ENCODE measurements at regions not wholly inside any gene's neighbourhood (a gene's known extent, or its start where the extent isn't known, plus 50 kb on each side); places are given as distances from the start of the nearest gene placed in this dataset.
A peak's percentile ranks its signal among the peaks of the same experiment; 100 is the strongest.
"Not testable (repeated sequence)": the region's sequence is repeated elsewhere in the genome, so short reads cannot be mapped to it uniquely, and the experiment has no call there.

DNA sequence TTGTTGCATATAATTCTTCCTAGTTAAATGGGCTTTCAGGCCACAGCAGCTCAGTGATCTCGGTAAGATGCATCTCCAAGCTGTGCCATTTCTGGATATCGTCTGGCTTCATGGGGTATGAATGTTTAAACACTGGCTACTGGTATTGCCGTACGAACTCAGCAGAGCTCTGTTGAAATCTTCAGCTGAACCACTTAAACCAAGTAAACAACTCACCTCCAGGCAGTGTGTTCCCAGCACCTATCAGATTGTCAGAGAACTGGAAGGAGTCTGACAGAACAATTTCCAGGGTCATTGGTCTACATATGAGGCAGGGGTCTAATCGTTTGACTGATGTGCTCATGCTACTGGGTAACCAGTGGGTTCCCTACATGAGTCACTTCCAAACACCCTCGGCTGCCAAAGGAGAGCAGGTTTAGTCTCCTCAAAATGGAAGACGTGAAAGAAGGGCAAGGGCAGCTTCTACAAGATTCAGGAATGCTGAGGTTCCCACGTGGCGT, 93.2 kb upstream of the BMAL1 start:
- DNase-seq: no peak

DNA sequence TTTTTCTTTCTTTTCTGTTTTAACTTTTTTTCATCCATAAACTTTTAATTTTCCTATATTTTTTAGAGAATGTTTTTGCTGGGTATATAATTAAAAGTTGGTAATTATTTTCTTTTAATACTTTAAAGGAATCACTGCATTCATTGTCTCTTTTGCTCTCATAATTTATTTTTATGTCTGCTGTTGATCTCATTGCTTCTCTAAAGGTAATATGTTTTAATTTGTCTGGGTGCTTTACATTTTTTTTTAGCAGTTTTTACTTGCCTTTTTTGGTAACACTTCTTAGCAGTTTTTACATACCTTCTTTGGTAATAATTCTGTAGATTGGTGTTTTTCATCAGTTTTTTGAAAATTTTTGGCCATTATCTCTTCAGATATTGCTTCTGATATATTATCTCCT, 89.4 kb upstream of the BMAL1 start:
- no peak for DNase-seq

DNA sequence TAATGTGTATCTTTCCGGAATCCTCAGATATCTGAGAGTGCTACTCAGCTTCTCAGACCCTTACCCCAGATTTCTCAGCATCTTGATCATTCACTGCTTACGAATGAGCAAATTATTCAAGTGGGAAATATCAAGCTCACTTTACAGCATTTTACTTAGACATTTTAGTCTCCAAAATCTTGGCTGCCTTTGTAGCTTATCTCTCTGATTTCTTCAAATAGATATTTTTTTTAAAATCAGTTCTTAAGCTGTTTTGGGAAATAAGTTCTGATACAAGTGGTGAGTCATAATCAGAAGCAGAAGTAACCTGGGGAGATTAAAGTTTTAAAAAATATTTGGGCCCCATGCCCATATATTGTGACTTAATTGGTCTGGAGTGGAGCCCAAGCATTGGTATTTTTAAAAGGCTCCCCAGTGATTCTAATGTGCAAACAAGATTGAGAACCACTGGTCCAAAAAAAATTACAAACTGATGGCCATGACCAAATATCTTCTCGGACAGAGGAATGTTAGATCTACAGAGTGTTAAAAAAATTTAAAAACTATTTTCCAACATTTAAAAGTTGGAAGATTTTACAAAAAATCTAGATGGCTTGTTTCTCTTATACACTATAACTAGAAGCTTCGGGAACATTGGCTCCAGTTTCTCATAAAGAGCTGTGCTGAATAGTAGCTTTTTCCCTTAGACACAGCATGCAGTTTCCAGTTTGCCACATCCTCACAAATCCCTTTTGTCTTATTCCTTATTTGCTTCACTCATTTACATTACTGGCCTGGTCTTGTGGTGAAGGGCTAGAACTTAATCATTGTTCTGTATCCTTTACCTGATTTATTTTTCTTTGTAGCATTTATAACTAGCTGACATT, 87.8 kb upstream of the BMAL1 start:
- DNase-seq: no peak

DNA sequence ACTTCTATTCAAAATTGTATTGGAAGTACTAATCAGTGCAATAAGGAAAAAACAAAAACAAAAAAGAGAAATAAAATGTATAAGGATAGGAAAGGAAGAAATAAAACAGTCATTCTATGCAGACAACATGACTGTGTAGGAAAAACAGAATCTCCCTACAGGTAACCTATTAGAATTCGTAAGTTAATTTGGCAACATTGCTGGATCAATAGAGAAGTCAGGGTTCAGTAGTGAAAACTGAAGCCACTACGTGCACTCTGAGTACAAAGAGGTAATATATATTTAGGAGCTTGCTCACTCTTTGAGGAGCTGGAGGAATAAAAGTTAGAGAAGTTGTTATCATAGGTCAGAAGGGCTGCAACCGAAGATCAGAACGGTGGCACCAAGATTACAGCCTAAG, 84.0 kb upstream of the BMAL1 start:
- no peak for DNase-seq

DNA sequence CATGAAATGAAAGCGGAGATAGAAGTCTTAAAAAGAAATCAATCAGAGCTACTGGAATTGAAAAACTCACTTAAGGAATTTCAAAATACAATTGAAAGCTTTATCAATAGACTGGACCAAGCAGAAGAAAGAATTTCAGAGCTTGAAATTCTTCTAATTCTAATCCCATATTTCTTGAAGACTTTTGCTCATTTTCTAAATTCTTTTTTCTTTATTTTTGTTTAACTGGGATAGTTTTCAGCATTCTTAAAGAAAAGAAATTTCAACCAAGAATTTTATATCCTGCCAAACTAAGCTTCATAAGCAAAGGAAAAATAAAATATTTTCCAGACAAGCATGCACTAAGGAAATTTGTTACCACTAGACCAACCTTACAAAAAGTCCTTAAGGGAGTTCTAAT, 80.2 kb upstream of the BMAL1 start:
- DNase-seq: not testable (repeated sequence)

DNA sequence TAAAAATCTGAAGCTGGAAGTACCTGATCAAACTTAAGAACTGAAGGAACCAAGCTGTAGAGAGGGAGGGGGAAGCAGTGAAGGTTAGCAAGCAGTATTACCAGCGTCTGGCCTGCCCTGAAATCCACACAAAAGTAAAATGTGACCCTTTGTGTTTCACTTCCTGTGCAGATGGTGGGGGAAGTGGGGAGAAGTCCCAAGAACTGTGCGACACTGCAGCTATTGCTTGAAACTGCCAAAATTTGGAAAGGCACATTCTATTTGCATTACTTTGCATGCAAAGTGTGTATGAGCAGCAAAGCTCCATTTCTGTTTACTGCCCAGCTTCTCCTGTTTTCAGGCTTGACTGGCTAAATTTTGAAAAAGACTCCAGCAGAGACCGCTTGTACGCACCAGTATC, 72.1 kb upstream of the BMAL1 start:
- no peak for DNase-seq

DNA sequence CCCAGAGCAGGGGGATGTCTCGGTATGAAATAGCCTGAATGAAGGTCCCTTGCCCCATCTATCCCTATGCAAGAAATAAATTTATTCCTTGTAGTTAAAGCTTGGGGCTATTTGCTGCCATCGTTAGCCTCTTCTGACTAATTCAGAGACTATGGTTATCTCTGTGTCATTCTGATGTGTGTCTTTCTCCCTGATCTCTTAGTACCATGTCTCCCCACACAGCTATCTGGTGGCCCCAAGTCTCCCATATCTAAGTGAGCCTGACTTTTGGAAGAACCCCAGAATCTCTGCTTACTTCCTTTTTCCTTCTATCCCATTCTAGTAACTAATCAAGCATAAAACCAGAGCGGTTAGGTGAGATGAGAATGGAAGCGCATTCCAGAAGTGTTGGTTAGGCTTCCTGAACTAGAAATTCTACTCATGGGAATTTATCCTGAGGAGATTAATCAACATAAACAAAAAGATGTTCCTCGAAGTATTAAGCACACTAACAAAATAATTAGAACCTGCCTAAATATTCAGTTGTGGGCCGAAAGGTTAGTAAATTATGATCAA, 71.4 kb upstream of the BMAL1 start:
- DNase-seq: no peak

DNA sequence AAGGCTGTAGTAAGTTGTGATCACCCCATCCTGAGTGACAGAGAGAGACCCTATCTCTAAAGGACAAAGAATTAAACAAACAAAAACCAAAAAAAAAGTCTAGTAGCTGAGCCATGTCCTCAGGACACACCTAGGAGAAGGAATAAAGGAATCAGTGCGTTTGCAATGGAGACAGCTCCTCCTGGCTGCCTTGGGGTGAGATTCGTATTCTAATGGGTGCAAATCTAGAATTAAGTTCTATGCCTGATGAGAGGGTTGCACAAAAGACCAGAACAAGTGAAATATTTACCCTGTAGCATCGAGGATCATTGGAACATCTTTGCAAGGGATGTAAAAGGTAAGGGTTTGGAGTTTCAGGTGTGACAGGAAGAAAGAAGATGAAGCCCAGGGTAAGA, 70.3 kb upstream of the BMAL1 start:
- no peak for DNase-seq

DNA sequence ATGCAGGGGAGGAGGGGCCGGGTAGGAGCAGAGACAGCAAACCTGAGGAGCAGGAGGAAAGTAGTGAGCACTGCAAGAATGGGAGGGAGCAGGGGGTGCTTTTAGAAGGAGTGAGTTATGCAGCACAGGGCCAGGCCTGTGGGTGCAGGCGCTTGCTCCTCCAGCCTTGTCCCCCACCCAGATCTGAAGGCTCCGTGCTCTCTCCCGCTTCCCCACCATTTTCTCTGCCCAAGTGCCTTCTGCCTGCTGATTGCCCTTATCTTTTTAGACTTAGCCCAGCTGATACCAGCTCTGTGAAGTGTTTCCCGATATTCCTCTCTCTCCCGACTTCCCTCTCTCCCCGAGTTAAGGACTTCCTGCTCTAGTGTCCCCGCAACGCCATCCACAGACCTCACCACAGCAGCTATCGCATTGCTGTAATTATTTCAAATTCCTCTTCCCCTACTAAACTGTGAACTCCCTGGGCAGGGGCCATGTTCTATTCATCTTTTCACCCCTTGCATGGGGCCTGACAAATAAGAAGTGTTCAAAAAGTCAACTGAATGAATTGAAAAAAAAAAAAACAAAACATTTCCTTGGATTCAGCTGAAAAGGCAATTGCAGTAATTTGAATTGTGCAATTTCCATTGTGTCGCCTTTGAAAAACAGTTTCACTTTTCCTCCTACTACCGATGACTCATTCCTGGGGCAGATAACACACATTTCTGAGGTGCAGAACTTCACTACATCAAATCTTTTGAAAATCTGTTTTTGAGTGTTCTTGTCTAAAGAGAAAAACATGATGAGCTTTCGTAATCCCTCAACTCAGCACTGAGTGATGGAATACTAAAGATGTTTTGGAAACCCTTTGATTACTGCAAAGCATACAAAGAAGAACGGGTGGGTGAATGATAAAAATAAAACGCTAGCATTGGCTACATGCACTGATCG, 69.7 kb upstream of the BMAL1 start:
- no peak for DNase-seq

DNA sequence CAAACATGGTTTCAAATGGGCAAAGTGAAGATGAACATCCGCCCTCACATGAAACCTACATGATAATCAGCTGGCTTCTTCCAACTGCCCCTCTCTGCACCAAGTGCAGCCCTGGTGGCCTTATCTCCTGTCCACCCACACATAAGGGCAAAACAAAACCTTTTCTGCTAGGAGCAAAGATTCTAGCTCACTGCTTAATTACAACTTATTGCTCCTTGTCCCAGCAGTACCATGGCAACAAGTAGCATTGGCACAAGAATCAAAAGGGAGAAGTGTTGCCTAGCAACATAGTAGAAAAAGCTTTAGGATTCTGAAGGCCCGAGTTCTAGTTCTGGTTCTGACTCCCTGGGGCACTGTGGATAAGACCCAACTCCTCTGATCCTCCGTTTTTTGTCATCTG, 68.7 kb upstream of the BMAL1 start:
- no peak for DNase-seq

DNA sequence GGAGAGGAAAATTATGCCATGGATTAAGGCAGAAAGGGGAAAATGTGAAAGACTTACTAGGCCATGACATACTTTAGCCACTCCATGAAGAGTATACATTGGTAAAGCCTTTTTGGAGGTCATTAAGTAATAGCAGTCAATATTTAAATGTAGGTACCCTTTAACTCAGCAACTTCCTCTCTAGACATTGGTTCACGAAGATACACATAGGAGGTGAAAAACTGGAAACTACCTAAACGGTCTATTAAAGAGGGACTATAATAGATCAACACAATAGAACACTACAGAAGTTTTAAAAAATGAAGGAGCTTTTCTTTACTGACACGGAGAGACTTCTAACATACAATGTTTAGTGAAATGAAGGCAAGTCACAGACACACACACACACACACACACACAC, 68.2 kb upstream of the BMAL1 start:
- no peak for DNase-seq

DNA sequence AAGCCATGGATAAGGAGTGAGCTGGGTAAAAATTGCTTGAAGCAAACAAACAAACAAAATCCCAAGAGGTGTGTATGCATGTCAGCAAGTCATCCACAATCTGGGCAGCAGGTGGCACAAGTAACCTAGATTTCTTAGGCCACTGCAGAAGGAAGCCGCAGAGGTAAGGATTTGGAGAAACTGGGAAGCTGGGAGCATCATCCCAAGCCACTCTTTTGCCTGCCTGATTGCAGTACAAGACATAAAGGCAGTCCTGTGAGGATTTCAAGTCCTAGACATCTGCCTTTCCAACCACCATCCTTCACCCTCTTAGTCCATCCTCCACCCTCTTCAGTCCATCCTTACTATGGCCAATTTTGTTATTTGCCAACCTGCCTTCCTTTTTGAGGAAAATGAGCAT, 67.2 kb upstream of the BMAL1 start:
- DNase-seq: peak; percentile 71

DNA sequence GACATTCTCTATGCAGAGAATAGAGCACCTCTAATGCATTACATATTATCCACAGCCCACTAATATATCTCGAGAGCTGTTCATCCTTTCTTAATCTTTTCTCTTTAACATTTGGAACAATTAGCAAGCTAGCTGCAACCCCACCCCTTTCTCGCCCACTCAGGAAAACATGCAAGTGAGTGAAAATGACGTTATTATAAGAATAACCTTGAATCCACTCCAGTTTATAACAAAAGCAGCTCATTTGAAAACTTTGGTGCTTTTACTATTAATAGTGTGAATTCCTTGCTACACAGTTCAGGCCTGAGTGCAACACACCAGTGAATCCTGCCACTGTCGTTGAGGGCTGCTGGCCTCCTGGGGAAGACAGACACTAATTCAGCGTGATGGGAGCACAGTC, 63.3 kb upstream of the BMAL1 start:
- no peak for DNase-seq

DNA sequence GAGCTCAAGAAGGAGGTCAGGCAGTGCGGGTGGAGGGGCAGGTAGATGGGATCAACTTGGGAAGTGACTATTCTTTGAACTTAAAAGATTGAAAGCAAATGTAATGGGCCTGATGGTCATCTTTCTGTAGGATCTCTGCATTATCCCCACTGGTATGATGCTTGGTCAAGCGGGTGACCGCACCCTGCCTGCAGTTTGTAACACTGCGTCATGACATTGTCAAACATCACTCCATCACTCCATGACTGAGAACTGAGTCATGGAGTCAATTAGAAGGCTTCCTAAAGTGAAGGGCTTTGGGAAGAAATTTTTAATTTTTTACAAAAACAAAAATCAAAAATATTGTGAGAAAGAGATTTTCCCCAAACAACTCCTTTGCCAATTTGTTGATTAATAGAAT, 62.4 kb upstream of the BMAL1 start:
- DNase-seq: no peak

DNA sequence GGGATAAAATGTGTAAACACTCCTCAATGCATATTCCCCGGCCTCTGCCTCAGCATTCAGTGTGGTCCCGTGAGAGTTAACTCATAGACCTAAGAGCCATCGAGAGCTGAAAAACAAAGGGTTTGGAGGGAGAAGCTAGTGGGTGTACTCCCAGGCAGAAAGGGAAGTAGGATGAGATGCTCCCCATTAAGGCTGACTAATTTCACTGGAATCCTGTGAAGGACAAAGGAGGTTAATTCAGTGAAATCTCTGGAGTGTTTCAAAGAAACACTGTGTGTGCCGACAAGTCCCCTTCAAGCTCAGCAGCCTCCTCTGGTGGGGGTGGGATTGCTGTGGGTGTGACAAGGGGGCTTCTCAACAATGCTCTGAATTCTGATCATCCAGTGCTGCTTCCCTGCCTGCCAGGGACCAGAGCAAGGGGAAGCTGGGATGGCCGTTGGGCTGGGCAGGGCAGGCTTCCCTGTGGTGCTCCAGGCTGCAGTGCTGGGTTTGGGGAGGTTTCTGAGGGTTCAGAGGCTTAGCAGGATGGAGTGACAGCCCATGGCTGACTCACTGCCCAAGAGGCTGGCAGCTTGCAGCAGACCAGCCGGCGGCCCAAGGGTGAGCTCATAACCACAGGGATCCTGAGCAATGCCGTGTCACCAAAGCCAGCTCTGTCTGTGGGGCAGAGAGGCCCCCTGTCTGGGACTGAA, 61.4 kb upstream of the BMAL1 start:
- no peak for DNase-seq

DNA sequence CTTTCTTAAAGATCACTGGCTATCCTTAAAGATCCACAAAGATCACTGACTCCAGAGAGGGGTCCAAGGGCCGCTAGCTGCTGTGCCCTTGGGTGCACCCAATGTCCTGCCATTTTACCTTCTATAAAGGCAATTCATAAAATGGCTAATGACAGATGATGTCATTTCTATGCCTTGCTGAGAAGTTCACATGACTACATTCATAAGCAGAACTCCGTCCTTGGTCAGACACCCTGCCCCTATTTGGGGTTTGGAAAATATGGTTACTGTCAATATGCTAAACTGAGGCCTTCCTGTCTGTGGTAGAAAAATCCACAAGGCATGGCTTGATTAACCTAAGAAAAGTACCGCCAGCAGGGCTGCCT, 60.9 kb upstream of the BMAL1 start:
- DNase-seq: no peak

DNA sequence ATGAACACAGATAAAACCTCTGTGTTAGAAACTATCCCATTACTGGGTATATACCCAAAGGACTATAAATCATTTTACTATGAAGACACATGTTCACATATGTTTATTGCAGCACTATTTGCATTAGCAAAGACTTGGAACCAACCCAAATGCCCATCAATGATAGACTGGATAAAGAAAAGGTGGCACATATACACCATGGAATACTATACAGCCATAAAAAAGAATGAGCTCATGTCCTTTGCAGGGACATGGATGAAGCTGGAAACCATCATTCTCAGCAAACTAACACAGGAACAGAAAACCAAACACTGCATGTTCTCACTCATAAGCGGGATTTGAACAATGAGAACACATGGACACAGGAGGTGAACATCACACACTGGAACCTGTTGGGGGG, 58.9 kb upstream of the BMAL1 start:
- DNase-seq: not testable (repeated sequence)

DNA sequence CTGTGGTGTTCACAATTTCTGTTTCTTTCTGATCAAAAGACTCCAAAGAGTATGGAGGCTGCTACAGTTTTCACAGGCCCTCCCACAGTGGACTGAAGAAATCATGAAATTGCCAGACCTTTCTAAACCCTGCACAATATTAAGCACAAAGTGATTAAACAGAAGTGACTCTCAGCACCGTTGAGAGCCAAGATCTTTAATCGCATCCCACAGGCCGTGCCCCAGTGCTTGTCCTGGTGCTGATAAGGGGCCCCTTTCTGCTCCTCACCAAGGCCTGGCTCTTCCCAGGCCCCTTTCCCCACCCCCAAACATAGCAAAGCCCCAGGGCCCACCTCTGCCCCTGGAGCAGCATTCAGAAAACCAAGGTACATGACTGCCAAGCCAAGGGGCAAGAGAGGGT, 57.4 kb upstream of the BMAL1 start:
- no peak for DNase-seq

DNA sequence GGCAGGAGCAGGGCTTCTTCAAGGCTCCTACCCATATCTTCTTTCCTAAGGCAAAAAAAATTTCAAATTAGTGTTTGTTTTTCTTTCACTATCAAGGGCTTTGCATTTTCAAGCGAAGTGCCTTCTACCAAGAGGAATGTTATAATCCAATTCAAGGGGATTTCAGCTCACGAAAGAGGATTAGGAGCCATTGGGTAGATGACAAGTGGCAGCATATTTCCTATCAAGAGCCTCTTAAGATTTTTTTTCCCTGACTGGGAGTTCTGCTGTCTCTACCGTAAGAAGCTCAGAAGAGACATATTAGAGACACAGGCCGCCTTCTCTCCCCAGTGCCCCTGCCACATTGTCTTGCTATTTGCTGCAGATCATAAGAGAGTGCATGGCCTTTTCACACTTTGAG, 55.9 kb upstream of the BMAL1 start:
- no peak for DNase-seq

DNA sequence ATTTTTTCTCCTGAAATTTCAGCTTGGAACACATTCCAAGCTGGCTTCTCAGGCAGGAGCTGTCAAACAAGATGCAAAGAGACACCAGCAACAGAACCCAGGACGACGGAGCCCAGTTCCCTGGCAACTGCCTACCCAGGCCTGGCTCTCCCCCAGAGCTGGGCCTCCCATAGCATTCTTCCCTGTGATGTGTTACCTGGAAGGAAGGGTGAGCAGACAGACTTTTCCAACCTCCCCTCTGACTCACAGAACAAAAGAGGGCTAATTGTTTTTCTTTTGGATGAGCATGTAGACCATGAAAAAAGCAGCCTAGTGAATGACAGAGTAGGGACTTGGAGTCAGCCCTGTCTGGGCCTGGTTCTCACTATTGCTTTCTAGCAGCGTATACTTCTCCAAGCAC, 55.3 kb upstream of the BMAL1 start:
- DNase-seq: no peak

DNA sequence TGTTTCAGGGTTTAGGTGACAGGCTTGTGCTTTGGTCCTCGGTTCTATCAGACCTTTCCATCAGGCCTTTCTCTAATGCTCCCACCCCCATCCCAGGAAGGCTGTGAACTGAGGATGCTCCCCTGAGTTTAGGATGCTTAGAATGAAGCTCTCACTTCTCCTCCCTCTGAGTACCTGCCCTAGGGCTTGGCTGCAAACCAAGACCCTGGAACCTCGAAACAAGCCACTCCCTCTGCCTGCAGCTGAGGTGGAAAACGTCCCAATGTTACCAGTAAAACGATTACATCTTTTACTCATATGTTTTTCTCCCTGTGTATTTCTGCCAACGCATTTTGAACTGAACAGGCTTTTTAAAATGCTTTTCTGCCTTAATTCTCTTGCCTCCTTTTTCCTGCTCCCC, 54.5 kb upstream of the BMAL1 start:
- no peak for DNase-seq

DNA sequence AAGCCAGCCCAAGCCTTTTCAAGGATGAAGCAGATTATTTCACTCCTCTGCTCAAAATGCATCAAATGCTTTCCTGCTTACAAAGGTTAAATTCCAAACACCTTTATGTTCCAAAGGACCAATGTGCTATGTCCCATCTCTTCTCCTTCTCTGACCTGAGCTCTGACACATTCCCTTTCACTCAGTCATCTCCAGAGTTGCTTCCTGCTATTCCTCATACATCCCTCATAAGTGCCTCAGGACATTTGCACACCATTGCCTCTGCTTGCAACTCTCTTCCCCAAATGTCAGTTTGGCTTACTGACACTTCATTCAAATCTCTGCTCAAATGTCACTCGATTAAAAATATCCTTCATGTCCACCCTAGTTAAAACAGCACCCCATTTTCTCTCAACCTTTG, 53.3 kb upstream of the BMAL1 start:
- no peak for DNase-seq

Measured in COR-L47 (cell line).